Mesendoderm (in vitro differentiated cells): ENCODE measurements at regions not wholly inside any gene's neighbourhood (a gene's known extent, or its start where the extent isn't known, plus 50 kb on each side); places are given as distances from the start of the nearest gene placed in this dataset.
"Not testable (repeated sequence)": the region's sequence is repeated elsewhere in the genome, so short reads cannot be mapped to it uniquely, and the experiment has no call there.

Source experiments
- DNase-seq: peaks from one replicate; pipeline ENCODE4 v3.0.0; 2013
- H2AK5ac ChIP-seq: 2 replicates; pipeline ENCODE4 v1.6.1; 2013; ENCODE audit warnings: low read length, inconsistent platforms
- H2BK120ac ChIP-seq: 2 replicates; pipeline ENCODE4 v1.6.1; 2013; ENCODE audit warnings: low read depth, mild to moderate bottlenecking, low read length, moderate library complexity, mixed read lengths
- H2BK15ac ChIP-seq: replicated peaks from 2 replicates; pipeline ENCODE4 v1.6.1; 2013; ENCODE audit warnings: low read depth, mild to moderate bottlenecking, moderate library complexity
- H2BK5ac ChIP-seq: 2 replicates; pipeline ENCODE4 v1.6.1; 2013; ENCODE audit warnings: low read length, inconsistent platforms
- H3K18ac ChIP-seq: 2 replicates; pipeline ENCODE4 v1.6.1; 2013; ENCODE audit warnings: mild to moderate bottlenecking, low read length, mixed read lengths
- H3K23ac ChIP-seq: one replicate; pipeline ENCODE4 v1.6.1; 2013; ENCODE audit warnings: low read length
- H3K27ac ChIP-seq: 2 replicates; pipeline ENCODE4 v1.5.1; 2013; ENCODE audit warnings: low read depth, mild to moderate bottlenecking, inconsistent platforms, low read length, moderate library complexity
- H3K27me3 ChIP-seq: 2 replicates; pipeline ENCODE4 v1.6.1; 2013; ENCODE audit warnings: low read length, control low read depth, mild to moderate bottlenecking, inconsistent platforms; ENCODE audit not compliant: insufficient read depth, poor library complexity
- H3K36me3 ChIP-seq: 2 replicates; pipeline ENCODE4 v1.6.1; 2013; ENCODE audit warnings: low read length, inconsistent platforms; ENCODE audit not compliant: control insufficient read depth, insufficient read depth
- H3K4ac ChIP-seq: one replicate; pipeline ENCODE4 v1.6.1; 2013; ENCODE audit warnings: low read depth, mild to moderate bottlenecking, low read length, moderate library complexity
- H3K4me1 ChIP-seq: 2 replicates; pipeline ENCODE4 v1.6.1; 2013; ENCODE audit warnings: low read depth, low read length, inconsistent platforms; ENCODE audit not compliant: control insufficient read depth
- H3K4me2 ChIP-seq: 2 replicates; pipeline ENCODE4 v1.6.1; 2013; ENCODE audit warnings: low read length
- H3K4me3 ChIP-seq: 2 replicates; pipeline ENCODE4 v1.5.1; 2013; ENCODE audit warnings: mild to moderate bottlenecking, low read length
- H3K56ac ChIP-seq: one replicate; pipeline ENCODE4 v1.6.1; 2013; ENCODE audit warnings: low read length
- H3K79me1 ChIP-seq: 2 replicates; pipeline ENCODE4 v1.6.1; 2013; ENCODE audit warnings: low read length, inconsistent platforms
- H3K79me2 ChIP-seq: 2 replicates; pipeline ENCODE4 v1.6.1; 2013; ENCODE audit warnings: mild to moderate bottlenecking, low read length; ENCODE audit not compliant: control insufficient read depth, insufficient read depth
- H3K9ac ChIP-seq: 2 replicates; pipeline ENCODE4 v1.6.1; 2013; ENCODE audit warnings: low read length, inconsistent platforms
- H4K5ac ChIP-seq: one replicate; pipeline ENCODE4 v1.6.1; 2013; ENCODE audit warnings: low read length
- H4K8ac ChIP-seq: one replicate; pipeline ENCODE4 v1.6.1; 2013; ENCODE audit warnings: low read depth, mild to moderate bottlenecking, control low read depth, low read length, moderate library complexity
- WGBS: extraction: QIAGEN DNeasy Blood & Tissue Kit; methylation state at CpG from one replicate; pipeline ENCODE4 v1.1.7; 2013; ENCODE audit warnings: low lambda C conversion rate, missing lambda C conversion rate; ENCODE audit not compliant: insufficient coverage; ENCODE audit errors: extremely low coverage; 5-methylcytosine and 5-hydroxymethylcytosine counted together

GRCh38 chr13:18322821-18323220 is 858.8 kb downstream of the TUBA3C start:
- not testable (repeated sequence) for H3K79me1 ChIP-seq, H3K18ac ChIP-seq, H2BK5ac ChIP-seq, H2BK120ac ChIP-seq, H4K5ac ChIP-seq, DNase-seq, H2AK5ac ChIP-seq, H3K36me3 ChIP-seq, H3K4ac ChIP-seq, H2BK15ac ChIP-seq, H3K27me3 ChIP-seq, H3K4me3 ChIP-seq, H3K23ac ChIP-seq, H3K27ac ChIP-seq, H3K4me2 ChIP-seq, H3K9ac ChIP-seq, H3K79me2 ChIP-seq, H3K56ac ChIP-seq, H3K4me1 ChIP-seq, H4K8ac ChIP-seq
- no CpG with 5 or more reads among the region's 18 CpGs for WGBS

GRCh38 chr13:18319653-18320052 is 862.0 kb downstream of the TUBA3C start:
- not testable (repeated sequence) for H3K4me2 ChIP-seq, H2BK15ac ChIP-seq, H3K9ac ChIP-seq, H3K79me2 ChIP-seq, H3K27me3 ChIP-seq, H4K8ac ChIP-seq, H2BK5ac ChIP-seq, H3K18ac ChIP-seq, H2BK120ac ChIP-seq, H3K4ac ChIP-seq, H3K36me3 ChIP-seq, H3K79me1 ChIP-seq, DNase-seq, H3K23ac ChIP-seq, H2AK5ac ChIP-seq, H3K4me3 ChIP-seq, H4K5ac ChIP-seq, H3K27ac ChIP-seq, H3K56ac ChIP-seq, H3K4me1 ChIP-seq

- H3K4me2 ChIP-seq, H3K36me3 ChIP-seq, H3K23ac ChIP-seq, H3K4ac ChIP-seq, H3K79me1 ChIP-seq, H3K79me2 ChIP-seq, H3K4me1 ChIP-seq, H2BK15ac ChIP-seq, H3K27ac ChIP-seq, H2BK5ac ChIP-seq, H4K8ac ChIP-seq, H4K5ac ChIP-seq, H2AK5ac ChIP-seq, H3K4me3 ChIP-seq, H3K56ac ChIP-seq, H3K18ac ChIP-seq, H3K27me3 ChIP-seq, H2BK120ac ChIP-seq, H3K9ac ChIP-seq, DNase-seq: not testable (repeated sequence)
- no CpG with 5 or more reads among the region's 6 CpGs for WGBS
Measured at GRCh38 chr13:18303240-18303813, 878.3 kb downstream of the TUBA3C start.

GRCh38 chr13:18300968-18301367 is 880.7 kb downstream of the TUBA3C start:
- not testable (repeated sequence) for H3K4ac ChIP-seq, H4K5ac ChIP-seq, H2BK120ac ChIP-seq, H3K27me3 ChIP-seq, H3K4me1 ChIP-seq, H3K23ac ChIP-seq, H3K36me3 ChIP-seq, H3K79me2 ChIP-seq, H3K79me1 ChIP-seq, H3K56ac ChIP-seq, H3K4me3 ChIP-seq, H2AK5ac ChIP-seq, H2BK15ac ChIP-seq, H3K27ac ChIP-seq, H3K18ac ChIP-seq, H2BK5ac ChIP-seq, DNase-seq, H3K4me2 ChIP-seq, H3K9ac ChIP-seq, H4K8ac ChIP-seq
- WGBS = no CpG with 5 or more reads among the region's 1 CpG

GRCh38 chr13:18297359-18297758 is 884.3 kb downstream of the TUBA3C start:
- not testable (repeated sequence) for H3K4me1 ChIP-seq, H3K4ac ChIP-seq, H3K79me2 ChIP-seq, H2BK5ac ChIP-seq, H3K36me3 ChIP-seq, H3K56ac ChIP-seq, H4K5ac ChIP-seq, H3K4me2 ChIP-seq, H3K18ac ChIP-seq, H2BK15ac ChIP-seq, H4K8ac ChIP-seq, H3K27me3 ChIP-seq, H2BK120ac ChIP-seq, H3K27ac ChIP-seq, H3K23ac ChIP-seq, H3K79me1 ChIP-seq, H3K4me3 ChIP-seq, DNase-seq, H3K9ac ChIP-seq, H2AK5ac ChIP-seq
- no CpG with 5 or more reads among the region's 48 CpGs for WGBS

GRCh38 chr13:18296617-18297016 is 885.0 kb downstream of the TUBA3C start:
- H3K23ac ChIP-seq, H2BK15ac ChIP-seq, H4K5ac ChIP-seq, H3K27me3 ChIP-seq, H4K8ac ChIP-seq, H3K79me1 ChIP-seq, H3K4me3 ChIP-seq, H3K36me3 ChIP-seq, H3K18ac ChIP-seq, H3K4me1 ChIP-seq, H3K79me2 ChIP-seq, H3K4me2 ChIP-seq, H3K27ac ChIP-seq, H2BK120ac ChIP-seq, H3K4ac ChIP-seq, H2BK5ac ChIP-seq, H3K9ac ChIP-seq, H2AK5ac ChIP-seq, H3K56ac ChIP-seq, DNase-seq: not testable (repeated sequence)
- no CpG with 5 or more reads among the region's 7 CpGs for WGBS
